Adipocyte (in vitro differentiated cells): ENCODE measurements at regions not wholly inside any gene's neighbourhood (a gene's known extent, or its start where the extent isn't known, plus 50 kb on each side); places are given as distances from the start of the nearest gene placed in this dataset.
"Not testable (repeated sequence)": the region's sequence is repeated elsewhere in the genome, so short reads cannot be mapped to it uniquely, and the experiment has no call there.

Experiments
- DNase-seq: peaks from one replicate; pipeline ENCODE4 v3.0.0-alpha.2; 2015; ENCODE audit warnings: low read depth
- H3K27me3 ChIP-seq: replicated peaks from 2 replicates; pipeline ENCODE4 v1.7.0; 2013; ENCODE audit warnings: mild to moderate bottlenecking, low read length, moderate library complexity; ENCODE audit not compliant: control insufficient read depth, insufficient read depth
- H3K36me3 ChIP-seq: 2 replicates; pipeline ENCODE4 v1.7.0; 2013; ENCODE audit warnings: low read length, mild to moderate bottlenecking, moderate library complexity; ENCODE audit not compliant: control insufficient read depth, insufficient read depth, severe bottlenecking
- H3K4me1 ChIP-seq: 2 replicates; pipeline ENCODE4 v1.7.0; 2013; ENCODE audit warnings: mild to moderate bottlenecking, low read length, moderate library complexity; ENCODE audit not compliant: control insufficient read depth, insufficient read depth
- H3K4me3 ChIP-seq: 2 replicates; pipeline ENCODE4 v1.7.0; 2013; ENCODE audit warnings: mild to moderate bottlenecking, low read length, moderate library complexity
- H3K9ac ChIP-seq: 2 replicates; pipeline ENCODE4 v1.7.0; 2013; ENCODE audit warnings: mild to moderate bottlenecking, low read length, moderate library complexity
- H3K9me3 ChIP-seq: 2 replicates; pipeline ENCODE4 v1.7.0; 2013; ENCODE audit warnings: mild to moderate bottlenecking, low read length, moderate library complexity; ENCODE audit not compliant: control insufficient read depth

DNA sequence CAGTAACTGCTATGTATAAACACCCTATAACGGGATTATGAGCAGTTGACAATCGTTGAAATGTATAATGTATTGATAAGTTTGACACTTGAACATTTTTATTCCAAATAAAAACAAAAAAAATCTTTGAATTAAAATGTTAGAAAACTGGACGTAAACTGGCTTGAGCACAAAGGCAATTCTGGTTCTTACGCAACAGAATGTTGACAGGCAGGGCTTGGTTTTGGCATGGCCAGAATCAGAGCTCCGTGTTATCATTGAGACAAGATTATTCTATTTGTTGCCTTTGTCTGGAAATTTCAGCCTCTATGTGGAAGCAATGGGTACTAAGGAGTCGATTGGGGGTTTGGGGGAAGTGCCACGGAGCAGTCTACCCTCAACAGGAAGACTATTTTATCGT is 1028.6 kb upstream of the ZEB2 start:
- Histone ChIP-seq H3K27me3 (no peaks in the 10 kb centered on the region), H3K9me3 (no peaks in the 10 kb centered on the region), H3K4me3 (no peak overlapping the region), H3K36me3 (no peaks in the 10 kb centered on the region), H3K9ac (no peak overlapping the region), H3K4me1 (peaks cover 3% of the 10 kb centered on the region)
- no peak for DNase-seq

DNA sequence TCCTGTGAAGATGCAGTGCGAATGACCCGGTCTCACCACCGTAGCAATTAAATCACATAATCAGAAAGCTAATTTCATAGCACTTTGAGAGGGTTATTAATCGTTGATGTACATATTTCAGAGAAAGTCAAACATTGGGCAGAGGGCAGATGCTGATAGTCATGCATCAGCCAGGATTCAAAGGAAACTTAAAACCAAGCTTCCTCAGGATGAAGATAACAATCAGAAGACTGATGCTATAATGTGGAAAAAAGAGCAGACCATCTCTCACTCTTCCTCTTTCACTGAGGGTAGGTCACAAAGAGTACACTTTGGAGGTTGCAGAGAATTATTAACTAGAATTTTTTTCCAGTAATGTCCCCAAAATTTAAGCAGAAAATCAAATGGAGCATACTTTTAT is 1027.7 kb upstream of the ZEB2 start:
- H3K27me3 ChIP-seq = no peaks in the 10 kb centered on the region
- H3K9ac ChIP-seq = no peak overlapping the region
- no peak for DNase-seq
- H3K4me3 ChIP-seq = no peak overlapping the region
- no peaks in the 10 kb centered on the region for H3K9me3 ChIP-seq
- no peaks in the 10 kb centered on the region for H3K36me3 ChIP-seq
- peaks cover 3% of the 10 kb centered on the region for H3K4me1 ChIP-seq

DNA sequence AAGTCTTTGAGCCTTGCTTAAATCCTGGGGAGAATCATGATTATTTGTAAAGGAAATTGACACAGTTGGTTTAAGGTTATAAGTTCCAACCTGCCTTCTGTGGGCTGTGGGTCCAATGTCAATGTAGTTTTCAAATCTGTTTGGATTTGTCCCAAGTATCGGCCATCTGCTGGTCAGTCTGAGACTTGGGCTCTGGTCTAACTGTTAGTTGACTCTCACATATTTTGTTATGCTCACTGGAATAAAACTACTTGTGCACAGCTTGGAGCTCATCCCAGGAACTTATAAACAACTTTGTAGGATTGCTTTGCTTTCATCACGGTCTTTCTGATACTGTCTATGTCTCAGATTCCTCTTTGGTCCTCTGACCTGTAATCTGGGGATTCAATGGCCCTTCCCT is 1026.2 kb upstream of the ZEB2 start:
- Histone ChIP-seq H3K36me3 (no peaks in the 10 kb centered on the region), H3K4me3 (no peak overlapping the region), H3K4me1 (peaks cover 3% of the 10 kb centered on the region), H3K9me3 (no peaks in the 10 kb centered on the region), H3K9ac (no peak overlapping the region), H3K27me3 (no peaks in the 10 kb centered on the region)
- DNase-seq = peak; percentile 8

DNA sequence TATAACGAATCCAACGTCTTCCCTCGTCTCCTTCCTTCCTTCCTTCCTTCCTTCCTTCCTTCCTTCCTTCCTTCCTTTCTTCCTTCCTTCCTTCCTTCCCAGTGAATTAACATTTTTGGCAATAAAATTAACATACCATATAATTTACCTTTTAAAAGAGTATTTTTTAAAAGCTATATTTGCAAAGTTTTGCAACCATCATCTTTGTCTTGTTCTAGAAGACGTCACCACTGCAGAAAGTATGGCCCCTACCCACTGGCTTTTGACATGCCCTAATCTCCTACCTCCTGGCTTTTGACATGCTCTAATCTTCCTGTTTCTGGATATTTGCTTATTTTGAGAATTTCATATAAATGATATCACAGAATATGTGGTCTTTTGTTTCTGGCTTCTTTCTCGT is 1023.9 kb upstream of the ZEB2 start:
- no peaks in the 10 kb centered on the region for H3K27me3 ChIP-seq
- no peak overlapping the region for H3K4me3 ChIP-seq
- H3K36me3 ChIP-seq = no peaks in the 10 kb centered on the region
- H3K4me1 ChIP-seq = peaks cover 7% of the 10 kb centered on the region
- no peaks in the 10 kb centered on the region for H3K9me3 ChIP-seq
- H3K9ac ChIP-seq = no peak overlapping the region
- DNase-seq = no peak

DNA sequence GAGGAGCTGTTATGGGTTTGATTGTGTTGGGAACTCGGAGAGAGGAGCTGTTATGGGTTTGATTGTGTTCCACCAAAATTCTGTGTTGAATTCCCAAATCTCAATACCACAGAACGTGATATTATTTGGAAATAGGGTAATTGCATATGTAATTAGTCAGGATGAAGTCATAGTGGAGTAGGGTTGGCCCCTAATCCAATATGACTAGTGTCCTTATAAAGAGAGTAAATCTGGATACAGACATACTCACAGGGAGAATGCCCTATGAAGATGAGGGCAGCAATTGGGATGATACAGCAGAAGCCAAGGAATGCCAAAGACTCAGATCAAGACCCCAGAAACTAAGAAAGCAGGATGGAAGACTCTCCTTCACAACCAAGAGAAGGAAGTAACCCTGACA is 1023.2 kb upstream of the ZEB2 start:
- Histone ChIP-seq H3K9me3 (no peaks in the 10 kb centered on the region), H3K27me3 (no peaks in the 10 kb centered on the region), H3K36me3 (no peaks in the 10 kb centered on the region), H3K9ac (no peak overlapping the region), H3K4me3 (no peak overlapping the region), H3K4me1 (peaks cover 14% of the 10 kb centered on the region)
- no peak for DNase-seq

DNA sequence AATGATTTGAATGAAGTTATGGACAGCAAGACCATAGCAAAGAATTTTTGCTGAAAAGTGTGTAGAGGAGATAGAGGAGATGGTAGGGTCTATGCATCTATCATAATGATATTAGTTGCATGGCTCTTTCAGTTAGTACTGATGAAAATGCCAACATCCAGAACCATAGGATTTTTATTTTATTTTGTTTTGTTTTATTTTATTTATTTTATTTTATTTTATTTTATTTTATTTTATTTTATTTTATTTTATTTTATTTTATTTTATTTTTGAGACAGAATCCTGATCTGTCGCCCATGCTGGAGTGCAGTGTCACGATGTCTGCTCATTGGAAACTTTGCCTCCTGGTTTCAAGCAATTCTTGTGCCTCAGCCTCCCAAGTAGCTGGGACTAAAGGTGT is 1021.1 kb upstream of the ZEB2 start:
- Histone ChIP-seq H3K27me3 (no peaks in the 10 kb centered on the region), H3K9ac (no peak overlapping the region), H3K9me3 (no peaks in the 10 kb centered on the region), H3K36me3 (no peaks in the 10 kb centered on the region), H3K4me3 (no peak overlapping the region), H3K4me1 (peaks cover 23% of the 10 kb centered on the region)
- DNase-seq = no peak

DNA sequence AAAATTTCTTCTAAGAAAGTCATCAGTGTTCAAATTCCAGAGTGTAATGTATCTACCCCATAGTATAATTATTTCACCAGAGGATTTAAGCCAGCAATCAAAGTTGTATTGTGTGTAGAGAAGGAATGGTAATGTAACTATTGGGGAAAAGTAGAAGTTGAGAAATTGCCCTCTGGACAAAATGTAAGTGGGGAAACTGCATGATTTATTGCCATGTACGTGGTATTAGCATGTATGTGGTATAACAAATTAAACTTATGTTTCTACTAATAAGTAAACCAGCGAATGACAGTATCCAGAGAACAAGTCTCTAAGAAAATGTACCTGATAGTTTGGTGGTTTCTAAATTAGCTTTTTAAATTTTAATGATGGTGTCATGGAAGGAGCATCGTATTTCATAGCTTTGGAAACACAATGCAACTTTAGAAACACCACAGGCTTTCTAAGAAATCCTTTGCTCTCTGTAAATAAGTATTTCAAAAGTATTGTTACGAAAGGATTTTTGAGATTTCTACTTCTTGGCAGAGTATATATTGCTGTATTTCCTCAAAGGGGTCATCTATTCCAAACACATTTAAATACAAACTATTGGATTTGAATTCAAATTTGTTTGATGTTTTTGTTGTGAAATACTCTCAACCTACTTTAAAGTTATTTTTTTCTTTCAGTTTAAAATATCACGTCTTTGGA is 1018.9 kb upstream of the ZEB2 start:
- H3K9me3 ChIP-seq = no peaks in the 10 kb centered on the region
- no peaks in the 10 kb centered on the region for H3K27me3 ChIP-seq
- no peaks in the 10 kb centered on the region for H3K36me3 ChIP-seq
- DNase-seq = peak; percentile 41
- H3K9ac ChIP-seq = no peak overlapping the region
- H3K4me1 ChIP-seq = peaks cover 23% of the 10 kb centered on the region
- peak overlapping the region; percentile 66 for H3K4me3 ChIP-seq

DNA sequence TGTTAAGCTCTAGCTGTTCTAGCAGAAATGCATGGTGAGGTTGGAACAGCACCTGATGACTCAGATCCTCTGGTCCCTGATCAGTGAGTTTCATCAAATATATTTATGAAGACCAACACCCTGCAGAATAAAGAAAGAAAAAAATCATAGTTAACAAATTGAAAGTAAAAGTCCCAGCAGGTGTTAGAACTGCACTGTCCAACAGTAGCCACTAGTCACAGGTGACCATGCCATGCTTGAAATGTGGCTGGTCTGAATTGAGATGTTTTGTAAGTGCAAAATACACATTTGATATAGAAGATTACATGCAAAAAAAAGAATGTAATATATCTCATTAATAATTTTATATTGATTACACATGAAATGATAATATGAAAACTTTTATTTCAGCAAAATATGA is 1010.7 kb upstream of the ZEB2 start:
- Histone ChIP-seq H3K27me3 (no peaks in the 10 kb centered on the region), H3K36me3 (no peaks in the 10 kb centered on the region), H3K4me3 (no peak overlapping the region), H3K9me3 (no peaks in the 10 kb centered on the region), H3K4me1 (no peaks in the 10 kb centered on the region), H3K9ac (no peak overlapping the region)
- DNase-seq = no peak

DNA sequence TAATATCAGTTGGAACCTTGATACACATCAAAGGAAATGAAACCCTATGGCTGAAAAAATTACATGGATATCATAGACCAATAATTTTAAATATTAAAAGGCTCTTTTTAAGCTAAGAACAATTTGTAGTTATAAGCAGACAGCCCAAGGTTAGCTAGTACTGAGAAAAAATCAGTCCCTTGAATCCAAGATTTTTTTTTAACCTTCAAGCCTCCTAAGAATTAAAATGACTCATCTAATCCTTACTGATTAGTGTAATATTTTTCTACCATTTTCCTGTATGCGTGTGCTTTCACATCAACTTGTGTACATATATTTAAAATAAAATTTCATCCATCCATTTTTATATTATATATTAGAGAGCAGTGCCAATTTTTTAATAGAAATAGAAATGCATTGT is 1004.9 kb upstream of the ZEB2 start:
- H3K27me3 ChIP-seq = no peaks in the 10 kb centered on the region
- no peak overlapping the region for H3K9ac ChIP-seq
- no peaks in the 10 kb centered on the region for H3K9me3 ChIP-seq
- no peak overlapping the region for H3K4me3 ChIP-seq
- no peaks in the 10 kb centered on the region for H3K4me1 ChIP-seq
- peak; percentile 3 for DNase-seq
- H3K36me3 ChIP-seq = no peaks in the 10 kb centered on the region

DNA sequence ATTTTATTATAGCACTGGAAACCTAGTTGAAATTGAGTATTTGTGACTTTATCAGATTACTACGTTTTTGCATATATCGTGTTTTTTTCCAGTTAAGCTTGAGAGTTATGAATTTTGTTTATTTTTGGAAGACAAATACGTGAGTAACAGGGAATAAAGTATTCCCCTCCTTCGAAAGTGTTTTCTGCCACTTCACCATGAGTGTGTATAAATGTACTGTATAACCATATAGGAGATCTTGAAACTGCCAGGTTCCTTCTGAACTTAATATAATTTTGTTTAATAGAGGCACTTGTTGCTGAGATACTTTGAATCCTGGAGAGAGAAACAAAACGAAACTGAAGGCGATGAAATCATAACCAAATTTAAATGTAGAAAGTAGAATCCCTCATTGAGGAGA is 1004.4 kb upstream of the ZEB2 start:
- DNase-seq = no peak
- Histone ChIP-seq H3K27me3 (no peaks in the 10 kb centered on the region), H3K9ac (no peak overlapping the region), H3K9me3 (no peaks in the 10 kb centered on the region), H3K36me3 (no peaks in the 10 kb centered on the region), H3K4me3 (no peak overlapping the region), H3K4me1 (no peaks in the 10 kb centered on the region)

DNA sequence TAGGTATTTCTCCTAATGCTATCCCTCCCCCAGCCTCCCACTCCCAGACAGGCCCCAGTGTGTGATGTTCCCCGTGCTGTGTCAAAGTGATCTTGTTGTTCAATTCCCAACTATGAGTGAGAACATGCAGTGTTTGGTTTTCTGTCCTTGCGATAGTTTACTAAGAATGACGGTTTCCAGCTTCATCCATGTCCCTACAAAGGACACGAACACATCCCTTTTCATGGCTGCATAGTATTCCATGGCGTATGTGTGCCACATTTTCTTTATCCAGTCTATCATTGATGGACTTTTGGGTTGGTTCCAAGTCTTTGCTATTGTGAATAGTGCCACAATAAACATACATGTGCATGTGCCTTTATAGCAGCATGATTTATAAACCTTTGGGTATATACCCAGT is 999.3 kb upstream of the ZEB2 start:
- H3K9me3 ChIP-seq, DNase-seq, H3K4me3 ChIP-seq, H3K9ac ChIP-seq, H3K4me1 ChIP-seq, H3K27me3 ChIP-seq, H3K36me3 ChIP-seq: not testable (repeated sequence)

DNA sequence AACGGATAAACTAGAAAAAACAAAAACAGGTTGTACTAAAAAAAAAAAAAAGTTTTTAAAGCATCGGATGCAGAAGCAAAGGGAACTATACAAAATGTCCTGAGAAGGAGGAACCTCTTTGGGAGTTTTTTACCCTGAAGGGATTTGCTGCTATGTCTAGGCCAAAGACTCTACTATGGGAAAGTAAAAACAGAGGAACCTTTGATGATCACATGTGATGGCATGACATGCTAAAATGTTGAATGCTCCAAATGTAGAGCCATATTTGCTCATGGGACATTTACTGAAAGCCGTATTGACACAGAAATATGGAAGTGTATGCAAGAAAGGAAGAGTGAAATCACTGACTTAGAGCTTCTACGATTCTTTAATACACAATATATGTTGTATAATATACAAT is 992.0 kb upstream of the ZEB2 start:
- no peaks in the 10 kb centered on the region for H3K36me3 ChIP-seq
- H3K4me1 ChIP-seq = no peaks in the 10 kb centered on the region
- no peak overlapping the region for H3K4me3 ChIP-seq
- no peak overlapping the region for H3K9ac ChIP-seq
- H3K27me3 ChIP-seq = no peaks in the 10 kb centered on the region
- no peaks in the 10 kb centered on the region for H3K9me3 ChIP-seq
- no peak for DNase-seq
